OCI-LY7 (cell line): ENCODE measurements at regions not wholly inside any gene's neighbourhood (a gene's known extent, or its start where the extent isn't known, plus 50 kb on each side); places are given as distances from the start of the nearest gene placed in this dataset.

Experiments
- CTCF ChIP-seq: fragments of 200-600 bp; sonication (generic); conservative IDR thresholded peaks from 2 replicates; pipeline ENCODE4 v1.5.1; 2014; ENCODE audit warnings: mild to moderate bottlenecking, antibody characterized with exemption, low read length, moderate library complexity, mixed read lengths
- EZH2phosphoT487 ChIP-seq: fragments of 200-600 bp; sonication (generic); IDR thresholded peaks from 2 replicates; pipeline ENCODE4 v1.6.1; 2018; ENCODE audit warnings: low read depth, borderline replicate concordance, mild to moderate bottlenecking, mixed run types, antibody characterized with exemption, low read length, moderate library complexity, mixed read lengths

GRCh38 chr15:29428925-29429573 is 159.4 kb upstream of the NSMCE3 start:
- TF ChIP-seq CTCF (no peak), EZH2phosphoT487 (no peak)
